Mucosa of rectum (tissue), 2 donors: ENCODE measurements at regions not wholly inside any gene's neighbourhood (a gene's known extent, or its start where the extent isn't known, plus 50 kb on each side); places are given as distances from the start of the nearest gene placed in this dataset.
"Not testable (repeated sequence)": the region's sequence is repeated elsewhere in the genome, so short reads cannot be mapped to it uniquely, and the experiment has no call there.

Experiments used
- H3K27ac ChIP-seq, 2 donors: one replicate each; pipeline ENCODE4 v1.7.0; 2013; ENCODE audit warnings: inconsistent platforms in 2 of 2, low read depth in 2 of 2, low read length in 2 of 2
- H3K27me3 ChIP-seq, 2 donors: one replicate each; pipeline ENCODE4 v1.7.0; 2013; ENCODE audit warnings: low read length in 2 of 2; ENCODE audit not compliant: control insufficient read depth in 2 of 2, insufficient read depth in 2 of 2
- H3K36me3 ChIP-seq, 2 donors: one replicate each; pipeline ENCODE4 v1.7.0; 2013; ENCODE audit warnings: low read length in 2 of 2; ENCODE audit not compliant: control insufficient read depth in 2 of 2, insufficient read depth in 2 of 2
- H3K4me1 ChIP-seq, 2 donors: one replicate each; pipeline ENCODE4 v1.7.0; 2013; ENCODE audit warnings: low read length in 2 of 2, mild to moderate bottlenecking in 1 of 2; ENCODE audit not compliant: control insufficient read depth in 2 of 2, insufficient read depth in 2 of 2
- H3K4me3 ChIP-seq, 2 donors: one replicate each; pipeline ENCODE4 v1.7.0; 2013; ENCODE audit warnings: low read length in 2 of 2
- H3K9ac ChIP-seq, 2 donors: one replicate each; pipeline ENCODE4 v1.7.0; 2013; ENCODE audit warnings: low read length in 2 of 2, low read depth in 1 of 2, mild to moderate bottlenecking in 1 of 2
- H3K9me3 ChIP-seq, 2 donors: one replicate each; pipeline ENCODE4 v1.7.0; 2013; ENCODE audit warnings: low read length in 2 of 2; ENCODE audit not compliant: control insufficient read depth in 2 of 2
- donor health status: healthy.
- donor health status: Normal muscosa, but diverticular disease.

DNA sequence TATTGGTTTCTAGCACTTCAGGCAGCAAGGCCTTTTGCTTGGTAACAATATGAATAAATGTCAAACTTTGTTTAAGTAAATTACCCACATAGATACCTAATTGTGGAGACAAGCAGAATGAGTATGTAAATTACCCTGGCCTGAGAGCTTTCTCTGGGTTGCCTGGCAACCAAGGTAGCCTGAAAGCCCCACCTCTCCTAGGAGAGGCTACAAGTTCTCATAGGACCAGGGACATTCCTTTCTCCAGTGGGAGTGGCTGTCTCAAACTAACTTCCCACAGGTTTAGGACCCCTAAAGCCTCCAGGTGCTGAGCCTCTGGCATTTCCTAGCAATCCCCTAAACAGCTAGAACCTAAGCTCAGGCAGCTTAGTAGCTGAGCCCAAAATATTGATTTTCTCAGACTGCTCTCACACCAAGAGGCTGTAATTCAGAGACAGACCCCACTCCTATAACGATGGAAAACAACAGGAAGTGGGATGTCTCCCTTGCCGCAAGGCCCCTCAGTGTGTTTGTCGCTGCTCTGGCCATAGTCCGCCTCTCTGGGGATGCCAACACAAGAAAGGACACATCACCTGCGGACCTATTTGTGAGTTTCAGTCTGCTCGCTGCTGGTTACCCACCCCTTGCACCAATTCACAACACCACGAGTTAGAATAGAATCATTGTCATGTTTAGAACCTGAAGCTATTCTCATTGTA, 207.3 kb downstream of the DLEU7 start:
- H3K4me1 ChIP-seq = no peaks in the 10 kb centered on the region
- no peak overlapping the region for H3K4me3 ChIP-seq
- H3K27ac ChIP-seq = no peak overlapping the region
- H3K27me3 ChIP-seq = no peaks in the 10 kb centered on the region
- no peaks in the 10 kb centered on the region for H3K36me3 ChIP-seq
- H3K9me3 ChIP-seq = no peaks in the 10 kb centered on the region
- no peak overlapping the region for H3K9ac ChIP-seq

DNA sequence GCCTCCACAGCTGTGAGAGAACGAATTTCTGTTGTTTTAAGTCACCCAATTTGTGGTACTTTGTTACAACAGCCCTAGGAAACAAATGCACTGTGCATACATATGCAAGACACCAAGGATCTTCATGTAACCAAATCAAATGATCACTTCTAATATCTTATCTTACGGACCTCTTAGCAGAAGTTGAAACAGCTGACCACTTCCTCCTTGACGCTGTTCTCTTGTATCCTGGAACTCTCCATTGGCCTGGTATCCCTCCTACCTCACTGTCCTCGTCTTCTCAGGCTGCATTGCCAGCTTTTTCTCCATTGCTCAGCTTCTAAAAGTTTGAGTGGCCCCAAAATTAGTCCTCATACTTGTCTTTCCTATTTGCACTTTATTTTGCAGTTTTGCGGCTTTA, 200.4 kb downstream of the DLEU7 start:
- Histone ChIP-seq H3K9ac (no peak overlapping the region), H3K36me3 (no peaks in the 10 kb centered on the region), H3K27ac (no peak overlapping the region), H3K27me3 (no peaks in the 10 kb centered on the region), H3K4me1 (no peaks in the 10 kb centered on the region), H3K9me3 (no peaks in the 10 kb centered on the region), H3K4me3 (no peak overlapping the region)

DNA sequence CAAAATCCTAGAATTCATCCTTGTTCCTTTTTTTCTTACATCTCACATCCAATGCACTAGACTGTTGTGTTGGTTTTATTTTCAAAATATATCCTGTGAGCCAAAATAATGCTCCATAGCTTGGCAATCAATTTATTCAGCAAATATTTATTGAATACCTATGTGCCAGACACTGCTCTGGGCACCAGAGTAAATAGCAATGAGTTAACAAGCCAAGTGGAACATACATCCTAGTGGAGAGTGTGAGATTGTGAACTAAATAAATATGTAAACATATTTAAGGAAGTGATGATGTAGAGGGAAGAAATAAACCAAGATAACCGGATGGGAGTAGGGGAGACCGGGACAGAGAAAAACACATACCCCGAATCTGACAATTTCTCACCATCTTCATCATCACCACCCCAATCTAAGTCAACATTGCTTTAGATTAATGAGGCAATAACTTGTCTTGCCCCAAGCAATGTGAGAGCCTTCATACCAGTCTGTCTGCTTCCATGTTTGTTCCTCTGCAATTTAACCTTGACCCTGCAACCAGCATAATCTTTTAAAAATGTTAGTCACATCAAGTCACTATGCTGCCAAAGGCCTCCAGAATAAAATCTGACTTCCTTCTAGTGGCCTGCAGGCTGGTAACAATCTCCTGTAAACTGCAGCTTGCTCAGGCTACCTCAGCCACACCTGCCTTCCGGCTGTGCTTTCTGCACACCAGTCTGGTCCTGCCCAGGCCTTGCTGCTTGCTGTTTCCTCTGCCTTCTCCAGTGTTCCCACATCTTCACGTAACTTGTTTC, 199.2 kb downstream of the DLEU7 start:
- no peaks in the 10 kb centered on the region for H3K9me3 ChIP-seq
- H3K27ac ChIP-seq = no peak overlapping the region
- H3K9ac ChIP-seq = no peak overlapping the region
- H3K4me1 ChIP-seq = no peaks in the 10 kb centered on the region
- no peaks in the 10 kb centered on the region for H3K36me3 ChIP-seq
- no peaks in the 10 kb centered on the region for H3K27me3 ChIP-seq
- no peak overlapping the region for H3K4me3 ChIP-seq

DNA sequence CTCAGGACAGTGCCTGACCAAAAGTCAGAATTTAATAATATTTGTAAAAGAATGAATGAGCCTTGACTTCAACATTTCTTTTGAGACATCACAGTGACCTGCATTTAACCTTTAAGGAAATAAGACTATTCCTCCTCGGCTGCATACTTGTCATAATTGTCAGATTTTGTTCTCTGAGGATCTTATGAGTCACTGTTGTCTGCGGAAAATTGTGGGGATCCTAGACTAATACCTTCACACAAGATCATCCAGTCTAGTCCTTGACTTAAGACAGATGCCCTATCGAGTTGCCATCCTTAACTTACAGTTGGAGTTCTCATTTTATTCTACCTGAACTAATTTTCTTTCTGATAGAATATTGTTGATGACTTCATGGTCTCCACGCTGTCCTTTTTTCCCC, 198.4 kb downstream of the DLEU7 start:
- H3K9ac ChIP-seq = no peak overlapping the region
- H3K27ac ChIP-seq = no peak overlapping the region
- H3K4me3 ChIP-seq = no peak overlapping the region
- H3K36me3 ChIP-seq = no peaks in the 10 kb centered on the region
- no peaks in the 10 kb centered on the region for H3K9me3 ChIP-seq
- H3K27me3 ChIP-seq = no peaks in the 10 kb centered on the region
- H3K4me1 ChIP-seq = no peaks in the 10 kb centered on the region

DNA sequence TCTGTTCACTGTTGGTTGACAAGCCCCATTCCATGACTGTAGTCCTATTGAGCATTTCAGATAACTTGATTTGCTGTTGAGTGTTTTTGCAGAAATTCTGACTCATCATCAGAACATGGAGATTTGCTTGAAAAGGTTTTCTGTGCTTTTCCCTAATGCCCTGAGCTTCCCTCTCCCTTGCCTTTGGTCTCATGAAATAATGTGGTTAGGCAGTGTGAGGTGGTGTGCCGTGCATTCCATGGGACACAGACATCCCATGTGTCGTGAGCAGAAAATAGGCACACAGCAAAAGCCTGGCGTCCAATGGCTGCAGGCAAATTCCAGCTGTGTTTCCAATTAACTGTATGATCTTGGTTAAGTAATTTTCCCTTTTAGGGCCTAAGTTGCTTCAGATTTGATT, 197.4 kb downstream of the DLEU7 start:
- Histone ChIP-seq H3K9me3 (no peaks in the 10 kb centered on the region), H3K27ac (no peak overlapping the region), H3K4me3 (no peak overlapping the region), H3K27me3 (no peaks in the 10 kb centered on the region), H3K9ac (no peak overlapping the region), H3K4me1 (no peaks in the 10 kb centered on the region), H3K36me3 (no peaks in the 10 kb centered on the region)

DNA sequence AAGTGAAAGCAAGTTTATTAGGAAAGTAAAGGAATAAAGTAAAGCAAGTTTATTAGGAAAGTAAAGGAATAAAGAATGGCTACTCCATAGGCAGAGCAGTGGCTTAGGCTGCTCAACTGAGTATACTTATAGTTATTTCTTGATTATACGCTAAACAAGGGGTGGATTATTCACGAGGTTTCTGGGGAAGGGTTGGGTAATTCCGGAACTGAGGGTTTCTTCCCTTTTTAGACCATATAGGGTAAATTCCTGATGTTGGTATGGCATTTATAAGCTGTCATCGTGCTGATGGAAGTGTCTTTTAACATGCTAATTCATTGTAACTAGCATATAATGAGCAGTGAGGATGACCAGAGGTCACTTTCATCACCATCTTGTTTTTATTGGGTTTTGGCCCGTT, 194.3 kb downstream of the DLEU7 start:
- H3K4me1 ChIP-seq = no peaks in the 10 kb centered on the region
- no peak overlapping the region for H3K4me3 ChIP-seq
- H3K9ac ChIP-seq = no peak overlapping the region
- H3K36me3 ChIP-seq = no peaks in the 10 kb centered on the region
- H3K27ac ChIP-seq = no peak overlapping the region
- H3K27me3 ChIP-seq = no peaks in the 10 kb centered on the region
- H3K9me3 ChIP-seq = no peaks in the 10 kb centered on the region

DNA sequence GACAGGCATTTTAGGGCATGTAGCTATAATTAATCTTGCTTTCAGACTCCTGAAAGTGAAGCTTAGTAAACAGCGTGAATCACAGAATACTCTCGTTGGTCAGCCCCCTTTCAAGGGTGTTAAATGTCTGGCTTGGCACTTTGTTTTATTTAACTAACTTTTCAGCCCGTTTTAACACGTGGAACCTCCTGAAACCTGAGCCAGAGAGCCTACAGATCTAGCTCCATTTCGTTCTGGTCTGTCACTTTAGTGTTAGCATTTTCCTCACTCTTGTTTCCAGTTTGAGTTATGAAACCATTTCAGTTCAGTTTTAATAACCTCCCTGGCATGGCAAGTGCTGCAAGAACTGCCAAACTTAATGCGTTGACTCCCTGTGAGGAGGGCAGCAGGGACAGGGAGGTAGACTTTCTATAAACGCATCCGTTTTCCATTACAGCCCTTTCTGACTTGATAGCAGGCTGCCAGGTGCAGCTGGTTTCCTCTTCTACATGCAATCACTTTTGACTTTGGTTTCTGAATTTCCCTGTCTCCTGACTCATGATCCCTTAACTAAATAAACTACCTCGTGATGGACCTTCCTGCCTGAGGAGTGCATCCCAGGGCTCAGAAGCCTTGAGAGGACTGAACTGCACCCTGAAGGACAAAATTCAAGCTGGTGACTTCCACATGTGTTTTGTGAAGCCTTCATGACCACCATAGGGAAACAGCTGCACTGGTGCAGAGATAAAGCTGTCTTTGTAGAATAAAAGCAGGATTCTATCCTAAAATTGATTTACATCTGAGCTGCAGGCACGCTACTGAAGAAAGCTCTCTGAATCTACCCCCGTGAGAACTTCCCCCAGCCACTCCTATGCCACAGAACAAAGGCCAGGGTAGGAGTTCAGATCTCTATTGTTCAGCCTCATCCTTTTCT, 192.6 kb downstream of the DLEU7 start:
- no peaks in the 10 kb centered on the region for H3K4me1 ChIP-seq
- no peaks in the 10 kb centered on the region for H3K36me3 ChIP-seq
- no peaks in the 10 kb centered on the region for H3K9me3 ChIP-seq
- no peaks in the 10 kb centered on the region for H3K27me3 ChIP-seq
- H3K4me3 ChIP-seq = no peak overlapping the region
- no peak overlapping the region for H3K9ac ChIP-seq
- H3K27ac ChIP-seq = no peak overlapping the region

DNA sequence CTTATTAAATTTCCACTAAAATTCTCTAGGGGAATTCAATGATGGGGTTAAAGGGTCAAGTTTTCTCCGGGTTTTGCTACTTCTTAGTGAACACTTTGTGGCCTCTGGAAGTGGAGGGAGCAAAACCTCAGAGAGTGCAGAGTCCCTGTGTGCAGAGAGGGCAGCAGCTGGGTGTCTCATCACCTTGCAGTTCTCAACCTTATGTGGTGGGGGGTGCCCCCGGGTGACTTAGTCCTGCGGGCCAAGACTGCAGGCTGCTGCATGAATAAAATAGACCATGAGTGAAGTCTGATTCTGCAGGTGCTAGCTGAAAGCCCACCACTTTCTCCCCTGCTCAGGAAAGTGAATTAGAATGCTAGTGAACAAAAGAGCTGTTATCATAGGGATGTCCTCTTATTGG, 191.6 kb downstream of the DLEU7 start:
- Histone ChIP-seq H3K4me3 (no peak overlapping the region), H3K4me1 (no peaks in the 10 kb centered on the region), H3K9ac (no peak overlapping the region), H3K27me3 (no peaks in the 10 kb centered on the region), H3K27ac (no peak overlapping the region), H3K9me3 (no peaks in the 10 kb centered on the region), H3K36me3 (no peaks in the 10 kb centered on the region)

DNA sequence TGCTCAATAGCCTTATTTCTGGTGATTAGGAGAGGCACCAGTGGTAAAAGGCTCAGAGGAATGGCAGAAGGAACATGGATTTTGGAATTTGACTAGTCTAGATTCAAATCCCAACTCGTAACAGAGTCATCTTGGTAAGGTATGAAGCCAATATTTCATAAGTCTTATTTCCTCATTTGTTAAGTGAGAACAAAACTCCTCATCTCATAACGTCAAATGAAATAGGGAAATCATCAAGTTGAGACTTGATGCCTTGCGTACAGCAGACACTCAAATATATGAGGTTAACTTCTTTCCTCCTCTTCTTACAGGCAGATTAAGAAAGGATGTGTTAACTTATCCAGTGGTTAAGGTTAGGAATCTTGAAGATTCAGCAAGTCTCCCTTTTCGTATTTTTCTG, 189.2 kb downstream of the DLEU7 start:
- Histone ChIP-seq H3K27ac (no peak overlapping the region), H3K4me1 (no peaks in the 10 kb centered on the region), H3K27me3 (no peaks in the 10 kb centered on the region), H3K36me3 (no peaks in the 10 kb centered on the region), H3K9ac (no peak overlapping the region), H3K9me3 (no peaks in the 10 kb centered on the region), H3K4me3 (no peak overlapping the region)

DNA sequence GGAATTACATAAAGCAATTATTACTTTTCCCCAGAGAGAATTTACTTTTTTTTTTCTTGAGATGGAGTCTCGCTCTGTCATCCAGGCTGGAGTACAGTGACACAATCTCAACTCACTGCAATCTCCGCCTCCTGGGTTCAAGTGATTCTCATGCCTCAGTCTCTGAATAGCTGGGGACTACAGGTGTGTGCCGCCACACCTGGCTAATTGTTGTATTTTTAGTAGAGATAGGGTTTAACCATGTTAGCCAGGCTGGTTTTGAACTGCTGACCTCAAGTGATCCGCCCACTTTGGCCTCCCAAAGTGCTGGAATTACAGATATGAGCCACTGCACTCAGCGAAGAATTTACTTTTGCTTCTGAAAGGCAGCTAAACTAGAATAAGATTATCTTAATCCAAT, 181.6 kb downstream of the DLEU7 start:
- H3K36me3 ChIP-seq, H3K9ac ChIP-seq, H3K27ac ChIP-seq, H3K4me3 ChIP-seq, H3K9me3 ChIP-seq, H3K27me3 ChIP-seq, H3K4me1 ChIP-seq: not testable (repeated sequence)
